GM19467 (cell line): ENCODE measurements at regions not wholly inside any gene's neighbourhood (a gene's known extent, or its start where the extent isn't known, plus 50 kb on each side); places are given as distances from the start of the nearest gene placed in this dataset.

Source experiments
- ATAC-seq: cut with Tn5 transposase; IDR thresholded peaks from one replicate; pipeline ENCODE4 v1.9.1; 2021; ENCODE audit warnings: mild to moderate bottlenecking, moderate library complexity; ENCODE audit not compliant: unreplicated experiment

- no peak for ATAC-seq
These were observed 796.5 kb upstream of the LRRC4C start for GRCh38 chr11:42255906-42256305.

GRCh38 chr11:42257534-42257933 is 798.1 kb upstream of the LRRC4C start:
- no peak for ATAC-seq

- ATAC-seq = no peak
These were observed 805.6 kb upstream of the LRRC4C start for GRCh38 chr11:42265072-42265471.

- no peak for ATAC-seq
These were observed 811.9 kb upstream of the LRRC4C start for GRCh38 chr11:42271306-42271705.

- ATAC-seq = no peak
These were observed 814.5 kb upstream of the LRRC4C start for GRCh38 chr11:42273977-42274376.

- ATAC-seq = no peak
These were observed 837.5 kb upstream of the LRRC4C start for GRCh38 chr11:42296910-42297309.

- no peak for ATAC-seq
These were observed 840.3 kb upstream of the LRRC4C start for GRCh38 chr11:42299780-42300179.

GRCh38 chr11:42301777-42302176 is 842.3 kb upstream of the LRRC4C start:
- no peak for ATAC-seq

GRCh38 chr11:42311514-42311913 is 852.1 kb upstream of the LRRC4C start:
- no peak for ATAC-seq

- ATAC-seq = no peak
These were observed 852.5 kb upstream of the LRRC4C start for GRCh38 chr11:42311944-42312343.

GRCh38 chr11:42315267-42315666 is 855.8 kb upstream of the LRRC4C start:
- ATAC-seq = no peak

- ATAC-seq = no peak
These were observed 856.4 kb upstream of the LRRC4C start for GRCh38 chr11:42315846-42316245.

GRCh38 chr11:42319921-42320320 is 860.5 kb upstream of the LRRC4C start:
- ATAC-seq = no peak

GRCh38 chr11:42329929-42330565 is 870.6 kb upstream of the LRRC4C start:
- ATAC-seq = no peak

GRCh38 chr11:42337786-42338455 is 878.5 kb upstream of the LRRC4C start:
- ATAC-seq = no peak

GRCh38 chr11:42344204-42344792 is 884.8 kb upstream of the LRRC4C start:
- ATAC-seq = no peak

GRCh38 chr11:42345933-42346332 is 886.5 kb upstream of the LRRC4C start:
- ATAC-seq = no peak

- no peak for ATAC-seq
These were observed 904.2 kb upstream of the LRRC4C start for GRCh38 chr11:42363701-42364100.

GRCh38 chr11:42390116-42390515 is 921.7 kb upstream of the API5 start:
- no peak for ATAC-seq

GRCh38 chr11:42397483-42397882 is 914.3 kb upstream of the API5 start:
- no peak for ATAC-seq

GRCh38 chr11:42407341-42407740 is 904.5 kb upstream of the API5 start:
- ATAC-seq = no peak

- no peak for ATAC-seq
These were observed 901.4 kb upstream of the API5 start for GRCh38 chr11:42410251-42410955.
